ENCODE measurements at regions not wholly inside any gene's neighbourhood (a gene's known extent, or its start where the extent isn't known, plus 50 kb on each side); places are given as distances from the start of the nearest gene placed in this dataset.

DNA sequence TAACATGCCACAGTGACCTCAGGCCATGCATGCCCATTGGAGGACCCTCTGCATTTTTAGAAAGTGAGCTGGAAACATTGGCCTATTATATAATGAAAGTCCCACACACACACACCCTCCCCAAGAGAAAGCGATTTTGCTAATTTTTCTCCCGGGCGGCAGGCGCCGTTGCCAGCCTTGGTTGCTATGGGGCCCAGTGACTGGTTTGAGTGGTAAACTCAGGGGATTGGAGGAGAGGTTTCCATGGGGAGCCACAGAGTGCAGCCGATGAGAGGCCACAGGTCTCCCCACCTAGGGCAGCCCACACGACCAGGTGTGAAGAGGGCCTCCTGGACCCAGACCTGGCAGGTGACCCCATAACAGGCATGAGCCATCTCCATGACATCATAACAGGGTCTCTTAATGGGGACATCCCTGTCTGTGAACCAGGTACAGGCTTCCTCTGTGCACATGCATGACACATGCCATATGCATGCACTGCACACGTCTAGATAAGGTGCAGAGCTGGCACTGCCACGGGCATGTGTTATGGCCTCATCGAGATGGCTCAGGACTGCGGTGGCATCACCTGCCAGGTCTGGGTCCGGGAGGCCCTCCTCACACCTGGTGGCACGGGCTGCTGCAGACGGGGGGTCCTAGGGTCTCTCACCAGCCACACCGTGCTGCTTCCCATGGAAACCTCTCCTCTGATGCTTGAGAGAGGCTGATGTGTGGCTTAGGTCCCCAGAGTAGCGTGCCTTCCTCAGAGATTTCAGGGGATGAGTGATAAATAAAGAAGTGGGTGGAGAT is 144.1 kb downstream of the RBFOX3 start:
- no peaks in the 10 kb centered on the region for H3K9me3 ChIP-seq
- intact Hi-C loops (cut with DNase I) = no loop called here
- no peak for DNase-seq (ENCODE audit: low spot score in 2 of 2)
- H3K27me3 ChIP-seq = no peaks in the 10 kb centered on the region
- H3K4me3 ChIP-seq = no peak overlapping the region
- no peaks in the 10 kb centered on the region for H3K4me1 ChIP-seq
- no peak overlapping the region for H3K27ac ChIP-seq
- TF ChIP-seq CTCF (IDR thresholded peaks at IDR 0.05) = no peak
- no peaks in the 10 kb centered on the region for H3K36me3 ChIP-seq

GRCh38 chr17:79465681-79466025 is 145.2 kb downstream of the RBFOX3 start:
- no peak overlapping the region for H3K4me3 ChIP-seq
- H3K36me3 ChIP-seq = no peaks in the 10 kb centered on the region
- TF ChIP-seq CTCF (IDR thresholded peaks at IDR 0.05) = no peak
- intact Hi-C loops (cut with DNase I) = no loop called here
- H3K27ac ChIP-seq = no peak overlapping the region
- no peaks in the 10 kb centered on the region for H3K27me3 ChIP-seq
- no peaks in the 10 kb centered on the region for H3K9me3 ChIP-seq
- no peaks in the 10 kb centered on the region for H3K4me1 ChIP-seq
- DNase-seq (ENCODE audit: low spot score in 2 of 2) = no peak

DNA sequence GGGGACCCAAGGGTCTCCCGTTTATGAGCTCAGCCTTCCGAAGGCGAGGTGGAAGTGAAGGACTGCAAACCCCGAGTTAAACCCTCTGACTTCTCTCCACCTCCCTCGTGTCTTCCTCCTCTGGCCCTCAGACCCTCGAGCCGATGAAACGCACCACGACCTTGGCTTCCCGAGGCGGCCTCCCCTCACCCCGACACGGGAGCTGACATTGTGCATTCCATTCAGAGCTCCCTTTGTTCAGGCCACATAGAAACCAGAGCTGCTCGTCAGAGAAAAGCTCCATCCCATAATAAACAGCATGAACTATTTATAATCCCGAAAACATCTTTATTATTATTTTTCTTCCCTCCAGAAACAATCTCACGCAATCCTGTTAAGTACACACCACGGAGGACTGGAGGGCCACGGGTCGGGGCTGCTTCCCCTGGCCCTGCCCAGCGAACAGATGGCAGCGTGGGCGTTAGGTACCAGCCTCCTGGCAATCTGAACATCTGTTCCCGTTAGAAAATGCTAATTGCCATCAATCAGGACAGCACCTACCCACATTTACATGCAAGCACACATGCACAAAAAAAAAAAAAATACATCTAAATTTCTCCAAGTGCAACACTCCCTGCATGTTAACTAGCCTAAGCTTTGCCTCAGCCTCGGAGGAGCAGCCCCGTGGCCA is 145.7 kb downstream of the RBFOX3 start:
- H3K4me3 ChIP-seq = no peak overlapping the region
- H3K27ac ChIP-seq = no peak overlapping the region
- H3K27me3 ChIP-seq = no peaks in the 10 kb centered on the region
- no peaks in the 10 kb centered on the region for H3K4me1 ChIP-seq
- intact Hi-C loops (cut with DNase I) = no loop called here
- DNase-seq (ENCODE audit: low spot score in 2 of 2) = no peak
- TF ChIP-seq CTCF (IDR thresholded peaks at IDR 0.05) = no peak
- no peaks in the 10 kb centered on the region for H3K36me3 ChIP-seq
- no peaks in the 10 kb centered on the region for H3K9me3 ChIP-seq

DNA sequence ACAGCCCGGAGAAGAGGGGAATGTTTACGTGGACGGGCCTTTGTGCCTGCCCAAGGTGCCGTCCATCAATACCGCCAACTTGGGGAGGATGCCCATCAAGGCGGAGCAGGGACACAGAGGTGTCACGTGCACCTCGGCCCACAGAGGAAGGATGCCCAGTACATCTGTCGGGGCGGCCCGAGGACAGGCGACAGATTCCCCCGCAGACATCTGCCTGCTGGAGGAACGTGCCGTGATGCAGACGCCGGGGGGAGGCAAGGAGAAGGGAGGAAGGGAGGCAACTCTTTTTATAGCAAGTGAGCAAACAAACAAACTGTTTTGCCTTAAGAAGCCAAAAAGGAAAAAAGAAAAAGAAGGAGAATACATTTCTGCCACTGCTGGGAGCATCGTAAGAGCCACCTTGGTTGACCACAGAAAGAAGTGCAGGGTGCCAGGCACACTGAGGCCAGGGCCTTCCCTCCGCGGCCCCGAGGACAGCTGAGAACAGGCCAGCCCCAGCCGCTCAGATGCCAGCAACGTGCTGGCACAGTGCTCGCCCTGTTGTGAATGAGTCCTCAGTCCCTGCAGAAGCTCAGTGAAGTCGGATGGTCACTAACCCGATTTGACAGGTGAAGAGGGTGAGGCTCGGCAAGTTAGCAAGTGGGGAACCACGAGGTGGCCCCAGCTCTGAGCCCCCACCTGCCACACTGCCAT is 146.4 kb downstream of the RBFOX3 start:
- H3K27ac ChIP-seq = no peak overlapping the region
- H3K4me3 ChIP-seq = no peak overlapping the region
- no peak for DNase-seq (ENCODE audit: low spot score in 2 of 2)
- H3K4me1 ChIP-seq = no peaks in the 10 kb centered on the region
- no peaks in the 10 kb centered on the region for H3K27me3 ChIP-seq
- no peaks in the 10 kb centered on the region for H3K9me3 ChIP-seq
- no peaks in the 10 kb centered on the region for H3K36me3 ChIP-seq
- intact Hi-C loops (cut with DNase I) = no loop called here
- no peak for TF ChIP-seq CTCF (IDR thresholded peaks at IDR 0.05)

- Histone ChIP-seq H3K27me3 (no peaks in the 10 kb centered on the region), H3K4me1 (no peaks in the 10 kb centered on the region)
- intact Hi-C loops (cut with DNase I) = no loop called here
These were observed 147.2 kb downstream of the RBFOX3 start for GRCh38 chr17:79463421-79464317.

More at GRCh38 chr17:79463421-79464317, 147.2 kb downstream of the RBFOX3 start:
- no peak for TF ChIP-seq CTCF (IDR thresholded peaks at IDR 0.05)
- Histone ChIP-seq H3K4me3 (no peak overlapping the region), H3K36me3 (no peaks in the 10 kb centered on the region), H3K9me3 (no peaks in the 10 kb centered on the region), H3K27ac (no peak overlapping the region)
- no peak for DNase-seq (ENCODE audit: low spot score in 2 of 2)

Data from ascending aorta (tissue), 2 donors.